DND-41 (cell line): ENCODE measurements at regions not wholly inside any gene's neighbourhood (a gene's known extent, or its start where the extent isn't known, plus 50 kb on each side); places are given as distances from the start of the nearest gene placed in this dataset.

Experiments used
- EZH2 ChIP-seq: IDR thresholded peaks from 3 replicates; pipeline ENCODE4 v1.6.1; 2012; ENCODE audit warnings: borderline replicate concordance, low read depth, mild to moderate bottlenecking, moderate library complexity, low read length, inconsistent platforms; ENCODE audit not compliant: severe bottlenecking
- TF ChIP-seq, protein P1 (sequence below): IDR thresholded peaks from 2 replicates; pipeline ENCODE4 v1.5.1; 2012; ENCODE audit warnings: borderline replicate concordance, low read length, moderate library complexity, mild to moderate bottlenecking; ENCODE audit not compliant: poor library complexity, severe bottlenecking; ENCODE audit errors: extremely low read depth

DNA sequence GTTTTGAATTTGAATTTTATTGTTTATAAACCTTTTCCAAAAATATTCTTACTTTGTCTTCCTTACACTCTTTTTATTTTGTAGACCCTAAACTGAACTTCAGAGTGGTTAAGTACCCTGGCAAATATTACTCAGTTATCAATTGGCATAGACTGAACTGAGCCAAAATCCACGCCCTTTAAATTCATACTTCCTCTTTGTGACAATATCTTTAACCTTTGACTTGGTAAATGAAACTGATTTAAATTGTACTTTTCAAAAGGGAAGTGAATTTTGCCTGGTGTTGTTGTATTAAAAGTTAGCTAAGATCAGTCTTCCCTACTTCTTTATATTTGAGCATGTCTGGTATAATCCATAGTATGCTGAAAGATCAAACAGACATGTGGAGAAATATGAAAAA lies 184.3 kb upstream of the USP15 start:
- TF ChIP-seq, protein P1, sequence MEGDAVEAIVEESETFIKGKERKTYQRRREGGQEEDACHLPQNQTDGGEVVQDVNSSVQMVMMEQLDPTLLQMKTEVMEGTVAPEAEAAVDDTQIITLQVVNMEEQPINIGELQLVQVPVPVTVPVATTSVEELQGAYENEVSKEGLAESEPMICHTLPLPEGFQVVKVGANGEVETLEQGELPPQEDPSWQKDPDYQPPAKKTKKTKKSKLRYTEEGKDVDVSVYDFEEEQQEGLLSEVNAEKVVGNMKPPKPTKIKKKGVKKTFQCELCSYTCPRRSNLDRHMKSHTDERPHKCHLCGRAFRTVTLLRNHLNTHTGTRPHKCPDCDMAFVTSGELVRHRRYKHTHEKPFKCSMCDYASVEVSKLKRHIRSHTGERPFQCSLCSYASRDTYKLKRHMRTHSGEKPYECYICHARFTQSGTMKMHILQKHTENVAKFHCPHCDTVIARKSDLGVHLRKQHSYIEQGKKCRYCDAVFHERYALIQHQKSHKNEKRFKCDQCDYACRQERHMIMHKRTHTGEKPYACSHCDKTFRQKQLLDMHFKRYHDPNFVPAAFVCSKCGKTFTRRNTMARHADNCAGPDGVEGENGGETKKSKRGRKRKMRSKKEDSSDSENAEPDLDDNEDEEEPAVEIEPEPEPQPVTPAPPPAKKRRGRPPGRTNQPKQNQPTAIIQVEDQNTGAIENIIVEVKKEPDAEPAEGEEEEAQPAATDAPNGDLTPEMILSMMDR = no peak
- no peak for TF ChIP-seq EZH2
